ENCODE measurements at regions not wholly inside any gene's neighbourhood (a gene's known extent, or its start where the extent isn't known, plus 50 kb on each side); places are given as distances from the start of the nearest gene placed in this dataset.
"Not testable (repeated sequence)": the region's sequence is repeated elsewhere in the genome, so short reads cannot be mapped to it uniquely, and the experiment has no call there.

DNA sequence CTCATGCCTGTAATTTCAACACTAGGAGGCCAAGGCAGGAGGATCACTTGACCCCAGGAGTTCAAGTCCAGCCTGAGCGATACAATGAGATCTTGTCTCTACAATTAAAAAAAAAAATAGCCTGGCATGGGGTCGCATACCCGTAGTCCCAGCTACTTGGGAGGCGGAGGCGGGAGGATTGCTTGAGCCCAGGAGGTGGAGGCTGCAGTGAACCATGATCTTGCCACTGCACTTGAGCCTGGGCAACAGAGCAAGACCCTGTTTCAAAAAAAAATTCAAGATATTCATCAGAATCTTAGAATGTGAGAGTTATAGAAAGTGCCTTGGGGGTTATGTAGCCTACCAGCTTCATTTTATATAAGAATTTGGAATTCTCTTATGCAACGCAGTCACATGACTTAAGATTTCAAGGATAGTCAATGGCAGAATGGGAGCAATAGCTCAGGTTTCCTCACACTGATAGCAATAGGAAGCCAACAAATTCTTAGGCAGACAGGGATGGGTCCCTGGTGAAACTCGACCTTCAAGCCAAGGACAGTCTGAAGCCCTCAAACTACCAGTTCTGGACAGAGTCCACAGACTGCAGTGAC, 462.5 kb downstream of the SETD4 start:
- Mint-ChIP-seq H3K27ac (no peak overlapping the region), H3K4me3 (no peak overlapping the region), H3K36me3 (peaks cover 3% of the 10 kb centered on the region), H3K4me1 (peaks cover 0 to 2% (median 2%) of the 10 kb centered on the region in 3 donors), H3K9me3 (no peaks in the 10 kb centered on the region), H3K27me3 (peaks cover 4% of the 10 kb centered on the region)

DNA sequence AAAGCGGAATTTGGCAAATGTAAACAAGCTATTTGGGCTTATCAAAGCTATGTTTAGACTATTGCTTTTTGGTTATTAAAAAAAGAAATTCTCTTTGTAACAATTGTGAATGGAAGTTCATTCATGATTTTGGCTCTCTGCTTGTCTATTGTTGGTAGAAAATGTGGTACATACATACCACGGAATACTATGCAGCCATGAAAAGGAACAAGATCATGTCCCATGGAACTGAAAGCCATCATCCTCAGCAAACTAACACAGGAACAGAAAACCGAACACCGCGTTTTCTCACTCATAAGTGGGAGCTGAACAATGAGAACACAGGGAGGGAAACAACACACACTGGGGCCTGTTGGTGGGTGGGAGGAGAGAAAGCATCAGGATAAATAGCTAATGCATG, 465.4 kb downstream of the SETD4 start:
- no peak overlapping the region for H3K4me3 Mint-ChIP-seq
- no peaks in the 10 kb centered on the region for H3K4me1 Mint-ChIP-seq
- no peaks in the 10 kb centered on the region for H3K9me3 Mint-ChIP-seq
- H3K27me3 Mint-ChIP-seq, result peaks cover 9% of the 10 kb centered on the region
- no peak overlapping the region for H3K27ac Mint-ChIP-seq
- H3K36me3 Mint-ChIP-seq, result peaks cover 3% of the 10 kb centered on the region

DNA sequence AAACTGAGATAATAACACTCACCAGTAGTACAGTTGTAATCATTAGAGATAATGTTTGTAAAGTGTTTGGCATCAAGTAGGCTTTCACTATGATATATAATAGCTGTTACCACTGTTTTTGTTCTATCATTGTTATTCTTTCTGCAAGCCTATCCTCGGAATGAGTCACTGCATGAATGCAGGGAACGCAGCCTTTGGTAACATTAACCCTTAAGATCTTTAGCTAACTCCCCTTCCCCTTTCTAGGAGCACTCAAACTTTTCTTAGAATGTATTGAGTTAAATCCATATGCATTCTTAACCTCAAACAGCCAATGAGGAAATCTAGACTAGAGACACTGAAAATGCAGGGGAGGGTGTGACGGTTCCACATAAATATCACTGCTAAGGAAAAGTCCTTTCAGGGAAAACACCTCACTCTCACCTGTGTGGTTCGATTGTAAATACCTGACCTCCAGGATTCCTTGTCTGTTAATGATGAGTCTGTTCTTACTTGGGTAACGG, 467.3 kb downstream of the SETD4 start:
- H3K36me3 Mint-ChIP-seq, result peaks cover 3% of the 10 kb centered on the region
- peaks cover 10% of the 10 kb centered on the region for H3K27me3 Mint-ChIP-seq
- H3K9me3 Mint-ChIP-seq, result no peaks in the 10 kb centered on the region

DNA sequence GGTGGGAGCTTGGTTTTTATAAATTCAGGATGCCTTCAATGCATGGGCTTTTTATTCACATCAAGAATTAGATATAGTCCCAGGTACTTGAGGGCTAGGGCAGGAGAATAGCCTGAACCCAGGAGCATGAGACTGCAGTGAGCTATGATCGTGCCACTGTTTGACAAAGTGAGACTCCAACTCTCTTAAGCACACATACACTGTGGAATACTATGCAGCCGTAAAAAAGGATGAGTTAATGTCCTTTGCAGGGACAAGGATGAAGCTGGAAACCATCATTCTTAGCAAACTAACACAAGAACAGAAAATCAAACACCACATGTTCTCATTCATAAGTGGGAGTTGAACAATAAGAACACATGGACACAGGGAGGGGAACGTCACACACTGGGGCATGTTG, 470.0 kb downstream of the SETD4 start:
- H3K9me3 Mint-ChIP-seq, result not testable (repeated sequence)

More for the DNA sequence above, 467.3 kb downstream of the SETD4 start:
- H3K27ac Mint-ChIP-seq, result no peak overlapping the region
- no peaks in the 10 kb centered on the region for H3K4me1 Mint-ChIP-seq
- H3K4me3 Mint-ChIP-seq, result no peak overlapping the region

DNA sequence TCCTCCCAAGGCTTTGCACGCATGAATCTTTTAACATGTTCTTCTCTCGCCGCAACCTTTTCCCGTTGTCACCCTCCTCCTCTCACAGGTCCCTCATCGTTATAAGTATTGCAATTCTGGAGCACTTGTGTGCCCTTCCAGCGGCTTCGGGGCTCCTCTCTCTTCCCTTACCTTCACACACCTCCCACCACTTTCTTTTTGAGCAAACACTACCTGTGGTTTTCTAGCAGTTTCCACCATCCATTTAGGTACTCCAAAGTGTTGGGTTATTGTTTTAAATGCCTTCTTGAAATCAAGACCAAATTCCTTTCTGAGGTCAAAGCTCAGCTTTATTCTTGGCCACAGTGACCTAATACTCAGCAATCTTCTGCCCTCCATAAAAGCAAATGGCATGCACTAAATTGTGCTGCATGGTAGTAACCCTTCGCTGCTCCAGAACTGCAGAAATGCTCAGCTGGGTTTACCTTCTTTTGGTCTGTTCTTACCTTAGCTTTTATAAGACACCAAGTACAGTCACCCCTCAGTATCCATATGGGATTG, 472.4 kb downstream of the SETD4 start:
- H3K27ac Mint-ChIP-seq, result peak overlapping the region in 1 of 3 donors; percentile 28
- peaks cover under 1 to 3% (median 2%) of the 10 kb centered on the region in 3 donors for H3K4me1 Mint-ChIP-seq
- no peaks in the 10 kb centered on the region for H3K36me3 Mint-ChIP-seq
- H3K4me3 Mint-ChIP-seq, result no peak overlapping the region
- H3K9me3 Mint-ChIP-seq, result no peaks in the 10 kb centered on the region
- peaks cover 11% of the 10 kb centered on the region for H3K27me3 Mint-ChIP-seq

More for the DNA sequence above, 470.0 kb downstream of the SETD4 start:
- not testable (repeated sequence) for H3K36me3 Mint-ChIP-seq, H3K4me1 Mint-ChIP-seq, H3K4me3 Mint-ChIP-seq
- Mint-ChIP-seq H3K27me3 (peaks cover 14% of the 10 kb centered on the region), H3K27ac (peak overlapping the region in 1 of 3 donors; percentile 7)

DNA sequence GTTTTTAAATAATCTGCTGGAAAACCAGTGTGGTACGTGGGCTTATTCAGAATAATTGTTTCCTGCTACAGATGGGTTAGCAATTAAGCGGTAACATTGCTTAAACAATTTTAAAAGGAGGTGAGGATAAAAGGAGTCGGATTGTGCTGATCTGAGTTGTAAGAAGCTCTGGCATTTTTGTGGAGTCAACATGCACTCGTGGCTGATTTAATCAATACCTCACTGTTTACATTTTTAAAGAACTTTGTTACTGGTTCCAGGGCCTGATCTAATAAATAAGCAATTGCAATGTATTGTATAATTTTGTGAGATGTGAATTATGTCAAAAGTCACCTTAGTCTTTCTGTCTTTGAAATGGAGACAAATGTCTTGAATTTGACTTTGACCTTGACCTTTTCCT, 474.0 kb downstream of the SETD4 start:
- Mint-ChIP-seq H3K4me1 (peaks cover 4 to 15% (median 11%) of the 10 kb centered on the region in 3 donors), H3K27ac (no peak overlapping the region), H3K27me3 (peaks cover 10% of the 10 kb centered on the region), H3K36me3 (no peaks in the 10 kb centered on the region), H3K4me3 (no peak overlapping the region), H3K9me3 (no peaks in the 10 kb centered on the region)

DNA sequence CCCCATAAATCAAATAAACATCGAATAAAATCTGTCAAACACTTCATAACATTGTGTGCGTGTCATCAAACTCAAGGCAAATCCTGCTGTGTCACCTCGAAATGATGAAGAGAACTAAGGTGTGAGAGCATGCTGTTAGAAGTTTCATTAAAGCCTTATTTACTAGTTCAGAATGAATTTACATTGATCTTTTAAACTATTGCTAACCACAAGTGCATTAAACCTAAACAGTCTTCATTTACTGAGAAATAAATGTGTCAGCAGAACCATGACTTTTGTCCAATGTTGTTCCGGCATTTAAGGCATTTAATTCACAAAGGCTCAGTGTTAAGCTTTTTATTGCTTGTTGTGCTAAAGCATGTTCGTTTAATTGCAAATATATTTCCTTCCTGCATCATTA, 474.4 kb downstream of the SETD4 start:
- Mint-ChIP-seq H3K27ac (no peak overlapping the region), H3K9me3 (no peaks in the 10 kb centered on the region), H3K27me3 (peaks cover 10% of the 10 kb centered on the region), H3K4me1 (peaks cover 4 to 15% (median 11%) of the 10 kb centered on the region in 3 donors), H3K4me3 (no peak overlapping the region), H3K36me3 (no peaks in the 10 kb centered on the region)

DNA sequence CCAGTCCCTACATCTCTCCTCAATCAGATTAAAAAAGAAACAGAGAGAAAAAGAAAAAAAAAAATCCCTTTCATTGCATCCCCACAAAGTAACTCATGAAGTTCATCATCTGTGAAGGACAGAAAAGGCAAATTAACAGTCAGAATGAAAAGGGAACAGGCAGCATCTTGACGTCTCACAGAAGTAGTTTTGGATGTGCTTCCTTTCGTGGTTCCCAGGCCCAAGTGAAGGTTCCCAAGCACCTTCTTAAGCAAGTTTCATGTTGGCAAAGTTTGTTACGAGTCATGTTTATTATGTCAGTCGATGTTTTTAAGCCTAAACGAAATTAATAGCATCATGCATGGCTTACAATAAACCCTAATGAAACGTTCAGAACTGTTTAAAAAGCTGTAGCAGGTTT, 475.2 kb downstream of the SETD4 start:
- Mint-ChIP-seq H3K4me3 (no peak overlapping the region), H3K9me3 (no peaks in the 10 kb centered on the region), H3K4me1 (peaks cover 4 to 15% (median 11%) of the 10 kb centered on the region in 3 donors), H3K36me3 (no peaks in the 10 kb centered on the region), H3K27me3 (peaks cover 7% of the 10 kb centered on the region), H3K27ac (no peak overlapping the region)

DNA sequence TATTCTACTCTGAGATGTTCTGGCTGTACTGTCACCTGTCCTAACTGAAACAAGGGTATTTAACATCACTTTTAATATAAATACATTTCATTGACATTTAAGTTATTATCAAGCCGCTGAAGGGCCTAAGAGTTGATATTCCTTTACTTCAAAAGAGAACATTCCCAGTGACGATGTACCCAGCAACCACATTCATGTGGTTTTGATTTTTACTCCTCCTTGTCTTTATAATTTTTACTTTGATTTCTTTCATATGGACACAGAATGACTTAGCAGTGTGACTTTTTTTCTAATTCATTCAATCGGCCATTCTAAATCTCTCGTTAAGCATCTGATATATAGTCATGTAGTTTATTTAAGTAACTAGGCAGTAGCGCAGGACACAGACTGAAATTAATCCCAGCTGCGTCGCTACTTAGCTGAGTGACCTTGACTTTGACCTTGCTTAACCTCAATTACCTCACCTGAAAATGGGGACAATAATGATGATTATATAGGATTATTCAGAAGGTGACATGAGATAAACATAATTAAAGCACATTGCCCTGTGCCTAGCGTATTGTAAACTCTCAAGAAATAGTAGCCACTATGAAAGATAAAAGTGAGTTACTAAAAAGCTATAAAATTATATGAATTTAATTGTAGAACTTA, 476.6 kb downstream of the SETD4 start:
- Mint-ChIP-seq H3K9me3 (peaks cover 0 to under 1% (median 0%) of the 10 kb centered on the region in 3 donors), H3K4me3 (no peak overlapping the region), H3K4me1 (peaks cover 4 to 15% (median 11%) of the 10 kb centered on the region in 3 donors), H3K27ac (no peak overlapping the region), H3K27me3 (peaks cover 8% of the 10 kb centered on the region), H3K36me3 (no peaks in the 10 kb centered on the region)

DNA sequence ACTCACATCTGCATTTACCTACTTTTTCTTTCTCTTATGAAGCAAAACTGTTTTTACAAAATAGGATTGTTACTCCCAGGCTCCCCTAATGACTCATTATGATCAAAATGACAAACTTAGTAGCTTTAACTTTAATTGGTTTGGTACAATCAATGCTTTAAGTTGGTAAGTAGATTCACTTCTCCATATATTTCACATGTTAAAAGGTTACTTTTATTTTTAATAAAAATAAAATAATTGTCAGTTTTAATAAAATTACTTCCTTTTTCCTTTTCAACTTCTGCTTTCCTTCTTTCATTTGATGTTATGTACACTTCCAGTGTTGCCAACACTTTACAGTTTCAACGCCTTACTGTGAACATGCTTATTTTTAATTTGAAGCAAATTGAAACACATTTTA, 477.6 kb downstream of the SETD4 start:
- Mint-ChIP-seq H3K4me1 (peaks cover 4 to 15% (median 11%) of the 10 kb centered on the region in 3 donors), H3K36me3 (no peaks in the 10 kb centered on the region), H3K27me3 (peaks cover 4% of the 10 kb centered on the region), H3K9me3 (peaks cover 0 to 2% (median 0%) of the 10 kb centered on the region in 3 donors), H3K27ac (no peak overlapping the region), H3K4me3 (no peak overlapping the region)

DNA sequence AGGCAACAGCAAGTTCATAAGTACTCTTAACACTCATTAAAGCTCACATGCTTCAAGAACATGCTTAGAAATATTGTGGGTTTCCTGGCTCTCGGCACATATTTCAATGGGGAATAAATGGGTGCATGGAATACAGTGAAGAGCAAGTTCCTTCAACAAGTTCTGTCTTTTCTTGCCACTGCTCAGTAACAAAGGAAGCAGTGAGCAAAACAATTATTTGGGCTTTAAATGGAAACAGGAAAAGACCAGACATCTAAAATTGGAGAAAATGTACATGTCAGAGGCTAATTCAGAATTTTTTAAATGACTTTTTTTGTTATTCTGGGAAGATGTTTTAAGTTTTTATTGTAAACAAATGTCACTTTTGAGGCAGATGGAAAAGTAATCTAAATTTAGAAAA, 478.7 kb downstream of the SETD4 start:
- no peak overlapping the region for H3K27ac Mint-ChIP-seq
- H3K36me3 Mint-ChIP-seq, result no peaks in the 10 kb centered on the region
- H3K9me3 Mint-ChIP-seq, result peaks cover 0 to 2% (median 0%) of the 10 kb centered on the region in 3 donors
- peaks cover 3% of the 10 kb centered on the region for H3K27me3 Mint-ChIP-seq
- peaks cover 4 to 15% (median 11%) of the 10 kb centered on the region in 3 donors for H3K4me1 Mint-ChIP-seq
- H3K4me3 Mint-ChIP-seq, result no peak overlapping the region

DNA sequence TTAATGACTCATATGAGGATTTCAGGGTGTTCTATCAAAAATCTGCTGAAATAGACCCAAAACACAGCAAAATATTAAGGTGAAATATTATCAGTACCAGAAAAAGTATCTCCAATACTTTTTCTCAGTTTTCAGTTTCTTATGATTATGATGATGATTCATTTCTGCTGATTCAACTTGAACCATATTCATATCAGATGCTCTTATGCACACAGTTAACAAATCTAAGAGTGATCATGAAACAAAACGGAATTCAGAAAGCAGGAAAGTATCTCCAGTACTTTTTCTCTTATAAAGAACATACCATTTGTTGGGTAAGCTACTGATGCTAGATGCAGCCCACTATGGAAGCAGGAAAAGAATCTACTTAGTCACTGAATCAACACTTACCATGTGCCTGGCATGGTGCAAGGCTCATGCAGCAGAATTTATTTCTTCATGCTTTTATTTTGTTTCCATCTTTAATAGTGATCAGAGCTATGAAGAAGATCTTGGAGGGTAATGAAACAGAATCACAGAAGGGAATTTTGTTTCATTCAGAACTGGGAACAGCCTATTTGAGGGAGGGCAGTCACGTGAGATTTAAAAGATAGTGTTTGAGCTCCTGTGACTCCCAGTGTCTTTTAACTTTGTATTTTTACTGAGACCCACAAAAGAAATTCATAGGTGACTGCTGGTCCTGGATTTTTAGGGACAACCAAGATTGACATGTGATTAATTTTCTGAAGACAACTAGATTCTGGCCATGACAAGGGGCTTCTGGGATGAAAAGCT, 480.6 kb downstream of the SETD4 start:
- Mint-ChIP-seq H3K4me1 (peaks cover 4 to 12% (median 11%) of the 10 kb centered on the region in 3 donors), H3K9me3 (peaks cover 0 to 2% (median 0%) of the 10 kb centered on the region in 3 donors), H3K27ac (no peak overlapping the region), H3K27me3 (peaks cover 5% of the 10 kb centered on the region), H3K36me3 (no peaks in the 10 kb centered on the region), H3K4me3 (no peak overlapping the region)

DNA sequence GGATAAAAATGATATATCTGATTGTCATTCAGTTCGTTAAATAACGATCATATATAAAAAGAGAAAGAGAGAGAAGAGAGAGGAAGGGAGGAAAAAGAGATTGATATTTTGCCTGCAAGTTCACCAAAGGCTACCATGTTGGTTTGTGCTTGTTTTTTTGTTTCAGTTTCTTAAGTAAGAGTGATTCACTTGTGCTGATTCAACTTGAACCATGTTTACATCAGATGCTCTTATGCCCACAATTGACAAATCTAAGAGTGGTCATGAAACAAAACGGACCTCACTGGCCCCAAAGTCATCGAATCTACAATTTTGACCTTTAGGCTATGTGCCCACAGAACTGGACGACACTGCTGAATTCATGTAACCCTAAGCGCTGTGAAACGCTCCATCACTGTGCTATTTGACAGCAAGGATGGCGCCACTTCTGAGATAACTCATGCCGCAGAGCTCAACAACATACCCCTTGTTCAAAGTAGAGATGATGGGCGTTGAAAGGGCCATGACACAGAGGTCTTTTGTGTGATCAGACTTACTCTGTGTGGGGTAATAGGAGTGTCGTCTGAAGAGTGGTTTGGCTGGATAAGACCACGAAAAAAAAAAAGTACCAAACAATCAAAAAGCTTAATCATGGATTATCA, 481.4 kb downstream of the SETD4 start:
- Mint-ChIP-seq H3K4me3 (no peak overlapping the region), H3K9me3 (peaks cover 0 to 2% (median 0%) of the 10 kb centered on the region in 3 donors), H3K36me3 (no peaks in the 10 kb centered on the region), H3K27ac (peak overlapping the region in 1 of 3 donors; percentile 32), H3K27me3 (peaks cover 4% of the 10 kb centered on the region), H3K4me1 (peaks cover 4 to 12% (median 11%) of the 10 kb centered on the region in 3 donors)

DNA sequence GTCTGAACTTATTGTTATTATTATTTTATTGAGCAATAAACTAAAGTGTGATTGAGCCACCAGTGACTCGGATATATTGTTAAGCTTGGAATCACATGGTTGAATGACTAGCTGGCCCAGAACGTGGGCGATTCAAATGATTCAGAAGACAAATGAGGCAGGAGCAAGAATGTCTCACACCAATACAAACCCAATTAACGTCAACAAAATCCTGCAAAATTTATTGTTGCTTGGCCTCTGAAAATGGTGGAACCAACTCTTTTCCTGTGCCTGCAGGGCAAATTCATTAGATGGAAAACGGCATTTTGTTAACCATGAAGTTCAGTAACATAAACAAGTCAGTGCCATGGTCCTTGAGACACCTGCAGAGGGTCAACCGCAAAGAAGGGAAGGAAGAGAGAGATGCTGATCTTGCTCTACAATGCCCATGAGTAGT, 482.0 kb downstream of the SETD4 start:
- Mint-ChIP-seq H3K4me3 (no peak overlapping the region), H3K27ac (no peak overlapping the region)

More for the DNA sequence above, 482.0 kb downstream of the SETD4 start:
- Mint-ChIP-seq H3K4me1 (peaks cover 4 to 12% (median 11%) of the 10 kb centered on the region in 3 donors), H3K27me3 (peaks cover 4% of the 10 kb centered on the region), H3K36me3 (no peaks in the 10 kb centered on the region), H3K9me3 (peaks cover 0 to 2% (median 0%) of the 10 kb centered on the region in 3 donors)

Data from IgD-negative memory B cell (primary cell).